Nephron (organoid): ENCODE measurements at regions not wholly inside any gene's neighbourhood (a gene's known extent, or its start where the extent isn't known, plus 50 kb on each side); places are given as distances from the start of the nearest gene placed in this dataset.
A peak's percentile ranks its signal among the peaks of the same experiment; 100 is the strongest.

ENCODE experiments used
- H3K27ac Mint-ChIP-seq, 3 experiments: 2 replicates each; pipeline ENCODE4 v1.8.0; 2020; ENCODE audit warnings: mixed read lengths in 3 of 3, mild to moderate bottlenecking in 2 of 3, moderate library complexity in 1 of 3
- H3K27me3 Mint-ChIP-seq: 2 replicates; pipeline ENCODE4 v1.8.0; 2021; ENCODE audit warnings: low read depth, mild to moderate bottlenecking, moderate library complexity, mixed read lengths
- H3K36me3 Mint-ChIP-seq: 2 replicates; pipeline ENCODE4 v1.8.0; 2020; ENCODE audit warnings: low read depth, mixed read lengths
- H3K4me1 Mint-ChIP-seq: 2 replicates; pipeline ENCODE4 v1.8.0; 2020; ENCODE audit warnings: mixed read lengths
- H3K4me3 Mint-ChIP-seq, 3 experiments: 2 replicates each; pipeline ENCODE4 v1.8.0; 2020; ENCODE audit warnings: mild to moderate bottlenecking in 3 of 3, mixed read lengths in 3 of 3, moderate library complexity in 2 of 3
- H3K9me3 Mint-ChIP-seq: 2 replicates; pipeline ENCODE4 v1.8.0; 2020; ENCODE audit warnings: mixed read lengths
- TF ChIP-seq, protein P1 (sequence below), 3 experiments: fragments of 200-600 bp; sonication (generic); IDR thresholded peaks; one replicate each; pipeline ENCODE4 v1.5.0; 2021; ENCODE audit warnings: antibody characterized with exemption in 3 of 3; ENCODE audit not compliant: unreplicated experiment in 3 of 3

- H3K27ac Mint-ChIP-seq: no peak overlapping the region
- no peaks in the 10 kb centered on the region for H3K36me3 Mint-ChIP-seq
- no peaks in the 10 kb centered on the region for H3K27me3 Mint-ChIP-seq
- TF ChIP-seq, protein P1, sequence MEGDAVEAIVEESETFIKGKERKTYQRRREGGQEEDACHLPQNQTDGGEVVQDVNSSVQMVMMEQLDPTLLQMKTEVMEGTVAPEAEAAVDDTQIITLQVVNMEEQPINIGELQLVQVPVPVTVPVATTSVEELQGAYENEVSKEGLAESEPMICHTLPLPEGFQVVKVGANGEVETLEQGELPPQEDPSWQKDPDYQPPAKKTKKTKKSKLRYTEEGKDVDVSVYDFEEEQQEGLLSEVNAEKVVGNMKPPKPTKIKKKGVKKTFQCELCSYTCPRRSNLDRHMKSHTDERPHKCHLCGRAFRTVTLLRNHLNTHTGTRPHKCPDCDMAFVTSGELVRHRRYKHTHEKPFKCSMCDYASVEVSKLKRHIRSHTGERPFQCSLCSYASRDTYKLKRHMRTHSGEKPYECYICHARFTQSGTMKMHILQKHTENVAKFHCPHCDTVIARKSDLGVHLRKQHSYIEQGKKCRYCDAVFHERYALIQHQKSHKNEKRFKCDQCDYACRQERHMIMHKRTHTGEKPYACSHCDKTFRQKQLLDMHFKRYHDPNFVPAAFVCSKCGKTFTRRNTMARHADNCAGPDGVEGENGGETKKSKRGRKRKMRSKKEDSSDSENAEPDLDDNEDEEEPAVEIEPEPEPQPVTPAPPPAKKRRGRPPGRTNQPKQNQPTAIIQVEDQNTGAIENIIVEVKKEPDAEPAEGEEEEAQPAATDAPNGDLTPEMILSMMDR (IDR thresholded peaks at IDR 0.05; ENCODE audit: unreplicated experiment in 3 of 3): no peak
- H3K4me3 Mint-ChIP-seq: no peak overlapping the region
- H3K4me1 Mint-ChIP-seq: peaks cover 29% of the 10 kb centered on the region
- no peaks in the 10 kb centered on the region for H3K9me3 Mint-ChIP-seq
Measured at GRCh38 chr4:158015241-158015640, 157.6 kb downstream of the GASK1B start.

DNA sequence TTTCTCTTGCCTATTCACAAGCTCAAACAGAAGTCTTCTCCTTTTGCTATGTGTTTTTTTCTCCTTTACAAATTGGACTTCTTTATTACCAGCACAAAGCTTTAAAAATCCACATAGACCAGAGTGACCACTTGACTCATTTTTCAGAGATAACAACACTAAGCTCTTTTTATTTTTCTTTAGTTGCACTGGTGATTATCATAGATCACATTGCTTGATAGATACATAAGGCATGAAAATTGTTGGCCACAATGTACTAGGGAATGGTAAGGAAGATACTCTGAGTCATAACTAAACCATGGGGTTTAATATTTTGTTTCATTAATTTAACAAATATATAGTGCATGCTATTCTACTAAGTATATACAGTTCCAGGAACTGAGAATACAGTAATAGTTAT lies 159.0 kb downstream of the GASK1B start:
- Mint-ChIP-seq H3K36me3 (no peaks in the 10 kb centered on the region), H3K4me1 (peaks cover 29% of the 10 kb centered on the region), H3K4me3 (no peak overlapping the region), H3K27ac (no peak overlapping the region), H3K9me3 (no peaks in the 10 kb centered on the region), H3K27me3 (no peaks in the 10 kb centered on the region)
- TF ChIP-seq, protein P1 (IDR thresholded peaks at IDR 0.05; ENCODE audit: unreplicated experiment in 3 of 3): no peak

DNA sequence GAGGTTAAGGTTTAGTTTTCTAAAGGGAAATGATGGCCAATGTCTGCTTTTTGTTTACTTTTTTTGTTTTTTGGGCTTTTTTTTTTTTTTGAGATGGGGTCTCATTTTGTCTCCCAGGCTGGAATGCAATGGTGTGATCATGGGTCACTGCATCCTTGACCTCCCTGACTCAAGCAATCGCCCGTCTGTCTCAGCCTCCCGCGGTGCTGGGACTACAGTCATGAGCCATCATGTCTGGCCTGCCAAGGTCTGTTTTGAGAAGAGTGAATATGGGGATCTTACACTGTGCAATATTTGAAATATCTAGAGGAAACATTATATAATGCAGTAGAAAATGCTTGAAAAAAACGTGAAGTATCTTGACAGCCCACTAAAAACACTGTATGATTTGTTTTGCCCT lies 162.5 kb downstream of the GASK1B start:
- Mint-ChIP-seq H3K4me1 (peaks cover 43% of the 10 kb centered on the region), H3K9me3 (no peaks in the 10 kb centered on the region), H3K27ac (peak overlapping the region; percentile 88 to 91 (median 91)), H3K27me3 (no peaks in the 10 kb centered on the region), H3K36me3 (no peaks in the 10 kb centered on the region), H3K4me3 (no peak overlapping the region)
- TF ChIP-seq, protein P1 (IDR thresholded peaks at IDR 0.05; ENCODE audit: unreplicated experiment in 3 of 3): no peak

GRCh38 chr4:158008551-158009218 lies 164.1 kb downstream of the GASK1B start:
- Mint-ChIP-seq H3K27ac (peak overlapping the region; percentile 89 to 91 (median 91)), H3K36me3 (no peaks in the 10 kb centered on the region), H3K4me3 (peak overlapping the region in 1 of 3 experiments; percentile 0), H3K4me1 (peaks cover 54% of the 10 kb centered on the region), H3K9me3 (no peaks in the 10 kb centered on the region), H3K27me3 (no peaks in the 10 kb centered on the region)
- TF ChIP-seq, protein P1 (IDR thresholded peaks at IDR 0.05; ENCODE audit: unreplicated experiment in 3 of 3): no peak

- TF ChIP-seq, protein P1 (IDR thresholded peaks at IDR 0.05; ENCODE audit: unreplicated experiment in 3 of 3): no peak
- H3K4me1 Mint-ChIP-seq: peaks cover 51% of the 10 kb centered on the region
- no peak overlapping the region for H3K4me3 Mint-ChIP-seq
- no peaks in the 10 kb centered on the region for H3K36me3 Mint-ChIP-seq
- H3K9me3 Mint-ChIP-seq: no peaks in the 10 kb centered on the region
- H3K27me3 Mint-ChIP-seq: no peaks in the 10 kb centered on the region
- peak overlapping the region; percentile 89 to 91 (median 91) for H3K27ac Mint-ChIP-seq
Measured at GRCh38 chr4:158007566-158007965, 165.3 kb downstream of the GASK1B start.

DNA sequence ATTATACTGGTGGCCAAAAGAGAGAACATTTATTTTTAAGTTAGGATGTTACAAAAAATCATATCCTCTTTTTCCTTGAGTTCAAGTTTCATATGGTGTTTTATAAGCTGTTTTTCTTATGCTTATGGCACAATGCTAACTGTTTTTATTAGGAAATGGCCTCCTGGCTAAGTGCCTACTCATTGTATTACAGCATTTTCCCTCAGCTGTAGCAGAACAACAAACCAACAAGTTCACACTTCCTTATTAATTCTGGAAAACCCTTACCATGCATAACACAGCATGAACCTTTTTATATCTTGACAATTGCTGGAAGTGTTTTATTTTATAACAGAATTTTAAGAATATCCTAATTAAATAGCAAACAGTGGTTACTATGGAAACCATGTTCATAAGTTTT lies 165.8 kb downstream of the GASK1B start:
- Mint-ChIP-seq H3K27me3 (no peaks in the 10 kb centered on the region), H3K27ac (peak overlapping the region; percentile 89 to 91 (median 91)), H3K36me3 (no peaks in the 10 kb centered on the region), H3K4me3 (no peak overlapping the region), H3K9me3 (no peaks in the 10 kb centered on the region), H3K4me1 (peaks cover 56% of the 10 kb centered on the region)
- TF ChIP-seq, protein P1 (IDR thresholded peaks at IDR 0.05; ENCODE audit: unreplicated experiment in 3 of 3): no peak
